ENCODE measurements at regions not wholly inside any gene's neighbourhood (a gene's known extent, or its start where the extent isn't known, plus 50 kb on each side); places are given as distances from the start of the nearest gene placed in this dataset.

GRCh38 chr13:85031771-85032170, 767.4 kb downstream of the SLITRK6 start:
- DNase-seq (ENCODE audit: extremely low spot score): no peak

DNA sequence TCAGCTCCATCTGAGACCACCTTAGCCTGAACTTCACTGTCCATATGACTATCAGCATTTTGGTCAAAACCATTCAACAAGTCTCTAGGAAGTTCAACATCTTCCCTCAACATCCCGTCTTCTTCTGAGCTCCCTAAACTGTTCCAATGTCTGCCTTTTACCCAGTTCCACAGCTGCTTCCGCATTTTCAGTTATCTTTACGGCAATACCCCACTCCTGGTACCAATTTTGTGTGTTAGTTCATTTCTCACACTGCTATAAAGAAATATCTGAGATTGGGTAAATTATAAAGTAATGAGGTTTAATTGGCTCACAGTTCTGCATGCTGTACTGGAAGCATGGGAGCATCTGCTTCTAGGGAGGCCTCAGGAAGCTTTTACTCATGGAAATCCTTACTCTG, 771.2 kb downstream of the SLITRK6 start:
- CTCF ChIA-PET: no interaction called here
- POLR2A ChIA-PET: no interaction called here
- TF ChIP-seq CTCF (IDR thresholded peaks at IDR 0.05; ENCODE audit: control extremely low read depth, extremely low read depth, low read depth, missing control alignments): no peak

More at GRCh38 chr13:85031771-85032170, 767.4 kb downstream of the SLITRK6 start:
- CTCF ChIA-PET: no interaction called here
- no peak for TF ChIP-seq CTCF (IDR thresholded peaks at IDR 0.05; ENCODE audit: control extremely low read depth, extremely low read depth, low read depth, missing control alignments)
- POLR2A ChIA-PET: no interaction called here

DNA sequence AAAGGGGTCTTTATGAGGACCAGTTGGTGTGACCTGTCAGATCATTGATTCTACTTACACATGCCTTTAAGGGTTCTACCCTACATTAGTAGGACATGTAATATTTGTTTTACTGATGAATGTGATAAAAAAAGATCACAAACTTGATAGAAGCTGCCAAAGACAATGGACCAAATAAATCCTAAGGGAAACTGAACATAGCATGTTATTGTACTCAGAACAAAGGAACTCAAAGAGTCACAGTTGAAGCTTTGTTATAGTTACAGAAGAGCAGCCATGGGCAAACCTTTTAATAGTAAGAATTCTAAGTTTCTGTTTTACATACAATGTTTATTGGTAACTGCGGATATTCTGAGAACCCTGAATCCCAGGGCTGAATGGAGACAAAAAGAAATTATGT, 780.1 kb downstream of the SLITRK6 start:
- DNase-seq (ENCODE audit: extremely low spot score): no peak
- TF ChIP-seq CTCF (IDR thresholded peaks at IDR 0.05; ENCODE audit: control extremely low read depth, extremely low read depth, low read depth, missing control alignments): no peak
- ChIA-PET CTCF (no interaction called here), POLR2A (no interaction called here)

More for the DNA sequence above, 771.2 kb downstream of the SLITRK6 start:
- DNase-seq (ENCODE audit: extremely low spot score): no peak

- TF ChIP-seq CTCF (IDR thresholded peaks at IDR 0.05; ENCODE audit: control extremely low read depth, extremely low read depth, low read depth, missing control alignments): no peak
- POLR2A ChIA-PET: no interaction called here
- CTCF ChIA-PET: no interaction called here
- no peak for DNase-seq (ENCODE audit: extremely low spot score)
Observed at GRCh38 chr13:85013006-85013405, 786.2 kb downstream of the SLITRK6 start.

DNA sequence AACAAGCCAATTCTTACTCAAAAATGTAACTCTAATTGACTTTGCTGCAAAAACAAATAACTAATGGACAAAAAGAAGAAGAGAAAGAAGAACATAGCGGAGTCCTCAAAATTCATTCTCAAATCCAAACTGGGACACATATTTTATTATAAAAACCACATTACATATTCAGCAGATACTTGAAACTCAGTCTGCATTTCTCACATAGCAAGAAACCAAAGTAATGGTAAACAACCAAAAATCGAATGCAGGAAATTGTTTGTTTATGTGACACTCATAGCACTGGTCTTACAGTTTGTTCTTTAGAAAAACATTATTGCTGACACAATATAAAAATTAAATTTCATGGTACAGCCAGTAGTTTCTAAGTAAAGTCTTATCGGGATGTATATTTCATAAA, 789.8 kb downstream of the SLITRK6 start:
- DNase-seq (ENCODE audit: extremely low spot score): no peak
- CTCF ChIA-PET: no interaction called here
- TF ChIP-seq CTCF (IDR thresholded peaks at IDR 0.05; ENCODE audit: control extremely low read depth, extremely low read depth, low read depth, missing control alignments): no peak
- POLR2A ChIA-PET: no interaction called here

- POLR2A ChIA-PET: no interaction called here
- CTCF ChIA-PET: no interaction called here
- no peak for TF ChIP-seq CTCF (IDR thresholded peaks at IDR 0.05; ENCODE audit: control extremely low read depth, extremely low read depth, low read depth, missing control alignments)
- no peak for DNase-seq (ENCODE audit: extremely low spot score)
Observed at GRCh38 chr13:84999252-84999651, 800.0 kb downstream of the SLITRK6 start.

DNA sequence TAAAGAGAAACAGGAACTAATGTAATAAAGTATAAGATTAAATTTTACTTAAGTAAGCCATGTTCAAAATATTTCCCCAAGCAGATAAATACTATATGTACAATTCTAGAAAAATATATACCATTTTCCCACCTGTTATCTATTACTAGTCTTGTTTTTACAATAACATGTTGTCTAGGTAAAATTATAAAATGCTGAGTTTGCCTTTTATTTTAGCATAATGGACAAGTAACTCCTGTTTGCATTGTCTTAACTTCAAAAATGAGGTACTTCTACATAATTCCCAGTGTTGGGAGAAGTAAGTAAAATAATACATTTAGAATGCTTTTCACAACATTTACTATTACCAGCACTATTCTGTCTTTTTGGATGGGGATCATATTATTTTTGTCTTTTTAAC, 800.5 kb downstream of the SLITRK6 start:
- CTCF ChIA-PET: no interaction called here
- DNase-seq (ENCODE audit: extremely low spot score): no peak
- no peak for TF ChIP-seq CTCF (IDR thresholded peaks at IDR 0.05; ENCODE audit: control extremely low read depth, extremely low read depth, low read depth, missing control alignments)
- POLR2A ChIA-PET: no interaction called here

Data from GM10248 (cell line).